ENCODE measurements at regions not wholly inside any gene's neighbourhood (a gene's known extent, or its start where the extent isn't known, plus 50 kb on each side); places are given as distances from the start of the nearest gene placed in this dataset.

DNA sequence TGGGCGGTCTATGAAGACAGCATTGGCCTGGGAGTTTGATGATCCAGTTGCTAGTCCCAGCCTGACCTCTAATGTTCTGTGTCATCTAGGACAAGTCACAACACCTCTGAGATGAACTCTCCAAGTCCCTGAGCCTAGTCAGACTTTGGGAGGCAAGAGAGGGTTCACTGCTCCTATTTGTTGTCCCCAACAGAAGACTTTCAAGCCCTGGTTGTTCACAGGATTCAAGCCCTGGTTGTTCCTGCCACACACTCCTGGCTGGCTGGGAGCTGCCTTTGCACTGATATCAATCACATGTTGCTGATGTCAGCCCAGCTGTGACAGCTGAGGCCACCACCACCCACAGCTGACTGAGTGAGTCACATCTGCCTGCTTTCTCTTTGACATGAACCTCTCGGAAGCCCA is 253.2 kb upstream of the RASGEF1B start (continued):
- peak; percentile 35 to 44; a peak in 3 of 4 replicates for TF ChIP-seq RAD21 (IDR thresholded peaks at IDR 0.05 in 1 of 2, conservative IDR thresholded peaks at IDR 0.05 in 1 of 2; ENCODE audit: low read depth in 2 of 2, low read length in 2 of 2)

All from H1 (cell line).